ENCODE measurements at regions not wholly inside any gene's neighbourhood (a gene's known extent, or its start where the extent isn't known, plus 50 kb on each side); places are given as distances from the start of the nearest gene placed in this dataset.

GRCh38 chr2:49251251-49251650, 96.9 kb upstream of the FSHR start:
- ChIA-PET POLR2A (no interaction called here), CTCF (no interaction called here)
- ATAC-seq (no peak), DNase-seq (no peak)
- Mint-ChIP-seq H3K9me3 (peaks cover 3% of the 10 kb centered on the region), H3K4me3 (no peak overlapping the region), H3K4me1 (ENCODE audit: low read depth) (no peaks in the 10 kb centered on the region), H3K27ac (no peak overlapping the region), H3K36me3 (ENCODE audit: low read depth) (no peaks in the 10 kb centered on the region), H3K27me3 (no peaks in the 10 kb centered on the region)
- intact Hi-C loops (cut with micrococcal nuclease), result no loop called here
- TF ChIP-seq CTCF (IDR thresholded peaks at IDR 0.05), result no peak

GRCh38 chr2:49248506-49248905, 94.2 kb upstream of the FSHR start:
- intact Hi-C loops (cut with micrococcal nuclease), result no loop called here
- H3K27me3 Mint-ChIP-seq, result no peaks in the 10 kb centered on the region
- H3K4me1 Mint-ChIP-seq (ENCODE audit: low read depth), result no peaks in the 10 kb centered on the region
- POLR2A ChIA-PET, result no interaction called here
- H3K27ac Mint-ChIP-seq, result no peak overlapping the region
- no peaks in the 10 kb centered on the region for H3K36me3 Mint-ChIP-seq (ENCODE audit: low read depth)
- CTCF ChIA-PET, result no interaction called here
- ATAC-seq (no peak), DNase-seq (no peak)
- peaks cover 7% of the 10 kb centered on the region for H3K9me3 Mint-ChIP-seq
- no peak overlapping the region for H3K4me3 Mint-ChIP-seq
- TF ChIP-seq CTCF (IDR thresholded peaks at IDR 0.05), result no peak

- Mint-ChIP-seq H3K4me1 (ENCODE audit: low read depth) (no peaks in the 10 kb centered on the region), H3K27me3 (peaks cover 3% of the 10 kb centered on the region), H3K9me3 (peaks cover 7% of the 10 kb centered on the region), H3K36me3 (ENCODE audit: low read depth) (no peaks in the 10 kb centered on the region), H3K27ac (no peak overlapping the region), H3K4me3 (no peak overlapping the region)
- ChIA-PET POLR2A (no interaction called here), CTCF (no interaction called here)
- no peak for DNase-seq
- no peak for ATAC-seq
- intact Hi-C loops (cut with micrococcal nuclease), result no loop called here
- TF ChIP-seq CTCF (IDR thresholded peaks at IDR 0.05), result no peak
Observed at GRCh38 chr2:49241991-49242390, 87.7 kb upstream of the FSHR start.

GRCh38 chr2:49241501-49241900, 87.2 kb upstream of the FSHR start:
- DNase-seq (no peak), ATAC-seq (no peak)
- Mint-ChIP-seq H3K27me3 (peaks cover 3% of the 10 kb centered on the region), H3K27ac (no peak overlapping the region), H3K36me3 (ENCODE audit: low read depth) (no peaks in the 10 kb centered on the region), H3K9me3 (peaks cover 7% of the 10 kb centered on the region), H3K4me1 (ENCODE audit: low read depth) (no peaks in the 10 kb centered on the region), H3K4me3 (no peak overlapping the region)
- TF ChIP-seq CTCF (IDR thresholded peaks at IDR 0.05), result no peak
- ChIA-PET CTCF (no interaction called here), POLR2A (no interaction called here)
- intact Hi-C loops (cut with micrococcal nuclease), result no loop called here

- POLR2A ChIA-PET, result interaction anchor here (1.2 kb wide), 1 partner anchor 28 kb away, joined by 3 read pairs; no protein-coding TSS in a partner anchor
- no peak for DNase-seq
- CTCF ChIA-PET, result no interaction called here
- peaks cover 3% of the 10 kb centered on the region for H3K27me3 Mint-ChIP-seq
- peaks cover 7% of the 10 kb centered on the region for H3K9me3 Mint-ChIP-seq
- no peaks in the 10 kb centered on the region for H3K4me1 Mint-ChIP-seq (ENCODE audit: low read depth)
- H3K4me3 Mint-ChIP-seq, result no peak overlapping the region
- TF ChIP-seq CTCF (IDR thresholded peaks at IDR 0.05), result no peak
- no peaks in the 10 kb centered on the region for H3K36me3 Mint-ChIP-seq (ENCODE audit: low read depth)
- intact Hi-C loops (cut with micrococcal nuclease), result no loop called here
- no peak for ATAC-seq
- H3K27ac Mint-ChIP-seq, result no peak overlapping the region
Observed at GRCh38 chr2:49240608-49241007, 86.3 kb upstream of the FSHR start.

Data from activated CD8-positive, alpha-beta T cell treated with anti-CD3 and anti-CD28 coated beads for 36 hours (primary cell).